ENCODE measurements at regions not wholly inside any gene's neighbourhood (a gene's known extent, or its start where the extent isn't known, plus 50 kb on each side); places are given as distances from the start of the nearest gene placed in this dataset.

GRCh38 chr10:75304313-75304712 lies 68.6 kb upstream of the COMTD1 start:
- no peak for TF ChIP-seq CTCF (conservative IDR thresholded peaks at IDR 0.05; ENCODE audit: low read depth in 2 of 2)
- TF ChIP-seq EZH2 (IDR thresholded peaks at IDR 0.05; ENCODE audit: low read depth, unreplicated experiment) = no peak
- TF ChIP-seq ZNF114 (CRISPR knock-in tag; IDR thresholded peaks at IDR 0.05) = no peak
- no peak for TF ChIP-seq POLR2AphosphoS5 (IDR thresholded peaks at IDR 0.05; ENCODE audit: low read depth)
- no peak for TF ChIP-seq REST (IDR thresholded peaks at IDR 0.05; ENCODE audit: unreplicated experiment)
- TF ChIP-seq EZH2phosphoT487 (IDR thresholded peaks at IDR 0.05; ENCODE audit: unreplicated experiment) = no peak
- no peak for TF ChIP-seq JUNB (IDR thresholded peaks at IDR 0.05; ENCODE audit: unreplicated experiment)
- no peak for TF ChIP-seq CREB1 (CRISPR knock-in tag; IDR thresholded peaks at IDR 0.05; ENCODE audit: low read depth)
